ENCODE measurements at regions not wholly inside any gene's neighbourhood (a gene's known extent, or its start where the extent isn't known, plus 50 kb on each side); places are given as distances from the start of the nearest gene placed in this dataset.
"Not testable (repeated sequence)": the region's sequence is repeated elsewhere in the genome, so short reads cannot be mapped to it uniquely, and the experiment has no call there.

- DNase-seq (ENCODE audit: low read depth in 4 of 4, low spot score in 1 of 4), result no peak
Measured at GRCh38 chr9:78666818-78667414, 370.0 kb downstream of the PSAT1 start.

- DNase-seq (ENCODE audit: low read depth in 4 of 4, low spot score in 1 of 4), result no peak
Measured at GRCh38 chr9:78668148-78668832, 371.4 kb downstream of the PSAT1 start.

GRCh38 chr9:78669591-78669990 lies 372.7 kb downstream of the PSAT1 start:
- no peak for DNase-seq (ENCODE audit: low read depth in 4 of 4, low spot score in 1 of 4)

- no peak for DNase-seq (ENCODE audit: low read depth in 4 of 4, low spot score in 1 of 4)
Measured at GRCh38 chr9:78671785-78672184, 374.9 kb downstream of the PSAT1 start.

GRCh38 chr9:78674874-78675273 lies 377.9 kb downstream of the PSAT1 start:
- DNase-seq (ENCODE audit: low read depth in 4 of 4, low spot score in 1 of 4), result no peak

- DNase-seq (ENCODE audit: low read depth in 4 of 4, low spot score in 1 of 4), result no peak
Measured at GRCh38 chr9:78676009-78676408, 379.1 kb downstream of the PSAT1 start.

GRCh38 chr9:78676623-78677022 lies 379.7 kb downstream of the PSAT1 start:
- DNase-seq (ENCODE audit: low read depth in 4 of 4, low spot score in 1 of 4), result no peak

- DNase-seq (ENCODE audit: low read depth in 4 of 4, low spot score in 1 of 4), result no peak
Measured at GRCh38 chr9:78677326-78677725, 380.4 kb downstream of the PSAT1 start.

- DNase-seq (ENCODE audit: low read depth in 4 of 4, low spot score in 1 of 4), result no peak
Measured at GRCh38 chr9:78678877-78679276, 382.0 kb downstream of the PSAT1 start.

- no peak for DNase-seq (ENCODE audit: low read depth in 4 of 4, low spot score in 1 of 4)
Measured at GRCh38 chr9:78680196-78680595, 383.3 kb downstream of the PSAT1 start.

GRCh38 chr9:78682216-78682615 lies 385.3 kb downstream of the PSAT1 start:
- DNase-seq (ENCODE audit: low read depth in 4 of 4, low spot score in 1 of 4), result no peak

GRCh38 chr9:78685471-78685870 lies 388.5 kb downstream of the PSAT1 start:
- DNase-seq (ENCODE audit: low read depth in 4 of 4, low spot score in 1 of 4), result no peak

- DNase-seq (ENCODE audit: low read depth in 4 of 4, low spot score in 1 of 4), result no peak
Measured at GRCh38 chr9:78688796-78689195, 391.9 kb downstream of the PSAT1 start.

- no peak for DNase-seq (ENCODE audit: low read depth in 4 of 4, low spot score in 1 of 4)
Measured at GRCh38 chr9:78691542-78691941, 394.6 kb downstream of the PSAT1 start.

GRCh38 chr9:78692871-78693270 lies 395.9 kb downstream of the PSAT1 start:
- DNase-seq (ENCODE audit: low read depth in 4 of 4, low spot score in 1 of 4), result no peak

- DNase-seq (ENCODE audit: low read depth in 4 of 4, low spot score in 1 of 4), result no peak
Measured at GRCh38 chr9:78694974-78695373, 398.0 kb downstream of the PSAT1 start.

GRCh38 chr9:78695519-78695918 lies 398.6 kb downstream of the PSAT1 start:
- DNase-seq (ENCODE audit: low read depth in 4 of 4, low spot score in 1 of 4), result no peak

GRCh38 chr9:78697618-78698017 lies 400.7 kb downstream of the PSAT1 start:
- no peak for DNase-seq (ENCODE audit: low read depth in 4 of 4, low spot score in 1 of 4)

- DNase-seq (ENCODE audit: low read depth in 4 of 4, low spot score in 1 of 4), result no peak
Measured at GRCh38 chr9:78698371-78698770, 401.4 kb downstream of the PSAT1 start.

GRCh38 chr9:78699217-78699616 lies 402.3 kb downstream of the PSAT1 start:
- DNase-seq (ENCODE audit: low read depth in 4 of 4, low spot score in 1 of 4), result not testable (repeated sequence)

GRCh38 chr9:78704153-78704552 lies 407.2 kb downstream of the PSAT1 start:
- not testable (repeated sequence) for DNase-seq (ENCODE audit: low read depth in 4 of 4, low spot score in 1 of 4)

- DNase-seq (ENCODE audit: low read depth in 4 of 4, low spot score in 1 of 4), result no peak
Measured at GRCh38 chr9:78707080-78707479, 410.2 kb downstream of the PSAT1 start.

- DNase-seq (ENCODE audit: low read depth in 4 of 4, low spot score in 1 of 4), result no peak
Measured at GRCh38 chr9:78707481-78707991, 410.6 kb downstream of the PSAT1 start.

All from stimulated activated CD4-positive, alpha-beta T cell treated with anti-CD3 and anti-CD28 coated beads, Interleukin-1b, Interleukin-23, amount 100 ng/mL, for 24 hours (primary cell).